Superior temporal gyrus (tissue), 1 donor: ENCODE measurements at regions not wholly inside any gene's neighbourhood (a gene's known extent, or its start where the extent isn't known, plus 50 kb on each side); places are given as distances from the start of the nearest gene placed in this dataset.
"Not testable (repeated sequence)": the region's sequence is repeated elsewhere in the genome, so short reads cannot be mapped to it uniquely, and the experiment has no call there.

ENCODE experiments used
- DNase-seq: peaks from one replicate; pipeline ENCODE4 v3.0.0-alpha.2; 2016; ENCODE audit errors: extremely low spot score

- no peak for DNase-seq
Measured at GRCh38 chr13:62906469-62906868, 1490.8 kb upstream of the PCDH20 start.

- DNase-seq = no peak
Measured at GRCh38 chr13:62887046-62887445, 1471.4 kb upstream of the PCDH20 start.

DNA sequence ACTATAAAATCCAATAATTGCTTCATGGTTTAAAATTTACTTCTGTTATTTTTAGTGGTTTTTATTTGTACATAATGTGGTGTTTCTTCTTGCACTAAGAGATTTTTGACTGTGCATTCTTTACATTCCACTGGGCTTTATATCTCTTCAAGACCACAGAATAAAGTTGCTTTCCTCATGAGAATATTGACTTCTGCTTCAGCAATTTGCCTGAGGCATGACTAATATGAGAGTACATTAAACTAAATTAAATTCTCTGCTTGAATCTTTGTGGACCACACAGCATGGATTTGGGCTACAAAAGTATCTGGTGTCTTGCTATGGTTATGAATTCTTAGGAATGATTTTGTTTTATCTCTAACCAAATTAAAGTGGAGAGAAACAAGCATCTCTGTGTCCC, 1463.4 kb upstream of the PCDH20 start:
- no peak for DNase-seq

- no peak for DNase-seq
Measured at GRCh38 chr13:62875118-62875640, 1459.5 kb upstream of the PCDH20 start.

- no peak for DNase-seq
Measured at GRCh38 chr13:62850331-62850730, 1434.7 kb upstream of the PCDH20 start.

DNA sequence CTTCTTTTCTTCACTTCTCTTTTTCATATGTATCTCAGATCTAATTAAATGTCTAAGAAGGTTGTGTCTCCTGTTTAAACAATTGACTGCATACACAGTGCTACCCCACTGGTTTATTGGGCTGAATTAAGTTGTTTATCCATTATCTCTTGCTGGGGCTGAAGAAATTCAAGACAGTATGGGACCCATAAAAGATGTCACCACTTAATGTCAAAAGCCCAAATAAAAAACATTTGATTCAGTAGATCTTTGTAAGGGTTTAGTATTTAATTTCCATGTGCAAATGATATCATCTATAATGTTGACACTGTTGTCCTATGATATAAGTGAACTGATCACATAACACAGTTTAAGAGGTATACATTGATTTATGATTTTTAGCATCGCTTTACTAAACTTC, 1431.9 kb upstream of the PCDH20 start:
- no peak for DNase-seq

- no peak for DNase-seq
Measured at GRCh38 chr13:62846302-62846701, 1430.7 kb upstream of the PCDH20 start.

DNA sequence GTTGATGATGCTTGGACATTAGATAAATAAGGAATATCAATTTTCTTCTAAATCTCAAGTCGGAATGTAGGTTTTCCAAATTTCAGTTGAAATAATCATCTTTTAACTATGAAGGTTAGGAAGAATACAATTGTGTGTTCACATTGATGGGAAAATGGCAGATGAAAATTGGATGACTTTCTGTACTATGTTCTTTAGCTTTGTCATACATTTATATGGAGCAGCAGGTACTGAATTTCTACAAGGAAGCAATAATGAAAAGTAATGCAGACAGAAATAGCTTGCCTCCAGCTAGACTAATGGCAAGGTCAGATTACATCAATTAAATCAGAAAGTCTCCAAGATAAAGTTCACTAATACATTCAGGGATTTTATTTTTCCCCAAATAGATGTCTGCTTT, 1423.7 kb upstream of the PCDH20 start:
- no peak for DNase-seq

DNA sequence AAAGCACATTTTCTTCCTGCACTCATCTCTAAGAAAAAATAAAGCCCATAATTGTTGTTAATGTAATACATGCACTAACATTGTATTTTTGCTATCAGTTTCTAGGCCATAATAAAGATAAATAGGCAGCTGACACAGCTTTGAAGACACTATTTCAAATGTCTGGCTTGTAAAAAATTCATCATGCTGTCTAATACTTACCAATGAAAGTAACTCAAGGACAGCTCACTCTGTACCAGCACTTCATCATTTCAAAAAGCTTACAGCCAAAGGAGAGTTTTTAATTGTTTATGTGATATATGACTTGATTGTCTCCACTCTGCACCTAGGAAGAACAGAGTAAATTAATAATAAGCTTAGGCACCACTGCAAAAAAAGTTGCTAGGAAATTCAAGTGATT, 1423.3 kb upstream of the PCDH20 start:
- no peak for DNase-seq

- no peak for DNase-seq
Measured at GRCh38 chr13:62837895-62838294, 1422.2 kb upstream of the PCDH20 start.

DNA sequence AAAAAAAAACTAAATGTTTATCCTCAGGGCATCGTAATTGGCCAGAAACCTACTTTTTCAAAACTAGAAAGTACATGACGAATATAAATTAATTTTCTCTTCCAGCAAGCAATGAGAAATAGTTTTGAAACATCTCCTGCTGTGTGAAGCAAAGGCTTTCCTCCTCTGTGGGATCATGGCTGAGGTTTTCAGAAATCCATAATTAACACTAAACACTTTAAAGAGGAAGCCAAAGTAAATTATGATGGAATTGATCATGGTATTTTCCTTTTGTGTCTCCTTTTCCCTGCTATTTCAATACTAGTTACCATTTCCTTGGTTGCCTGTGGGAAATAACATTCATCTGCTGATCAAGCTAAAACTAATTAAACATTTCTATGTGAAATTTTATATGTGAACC, 1413.8 kb upstream of the PCDH20 start:
- no peak for DNase-seq

- DNase-seq = no peak
Measured at GRCh38 chr13:62799931-62800436, 1384.3 kb upstream of the PCDH20 start.

DNA sequence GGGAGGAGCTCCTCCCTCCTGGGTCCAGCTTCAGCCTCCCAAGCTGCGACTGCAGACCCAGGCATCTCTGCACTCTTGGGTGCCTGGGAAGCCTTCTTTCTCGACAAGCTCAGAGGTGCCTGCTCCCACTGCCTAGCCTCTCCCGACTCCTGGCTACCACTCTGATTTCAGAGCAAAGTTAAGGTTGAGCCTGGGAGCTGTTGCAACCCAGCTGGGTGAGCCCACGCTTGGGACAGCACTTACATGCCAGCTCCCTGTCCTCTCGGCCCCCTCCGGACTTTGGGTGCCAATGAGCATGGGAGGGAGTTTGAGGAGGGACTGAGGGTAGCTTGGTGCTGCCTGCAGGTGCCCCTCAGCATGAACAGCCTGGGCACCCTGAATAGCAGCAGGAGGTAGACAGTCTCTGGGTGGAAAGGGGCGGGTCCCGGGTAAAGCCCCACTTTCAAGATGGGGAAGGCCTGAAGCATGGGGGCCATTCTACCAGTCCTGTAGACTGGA, 1383.4 kb upstream of the PCDH20 start:
- DNase-seq = no peak

DNA sequence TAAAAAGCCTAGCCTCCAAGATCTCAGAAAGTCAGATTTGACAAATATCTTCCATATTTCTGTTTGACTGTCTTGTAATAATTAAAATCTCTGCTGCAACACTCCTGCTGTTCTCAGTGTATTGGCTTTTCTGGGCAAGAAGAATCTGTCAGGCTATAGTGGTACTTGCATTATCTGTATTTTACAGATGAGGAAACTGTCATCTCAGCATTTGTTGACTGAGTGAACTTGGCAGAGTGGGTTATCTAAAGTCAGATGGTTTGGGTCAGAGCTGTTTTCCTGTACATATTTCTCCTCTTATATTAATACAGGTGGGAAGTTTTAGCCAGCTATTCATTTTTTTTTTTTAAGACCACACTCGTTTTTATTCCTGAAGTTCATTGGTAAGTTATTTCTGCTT, 1378.2 kb upstream of the PCDH20 start:
- no peak for DNase-seq

GRCh38 chr13:62781866-62782265, 1366.2 kb upstream of the PCDH20 start:
- DNase-seq = no peak

DNA sequence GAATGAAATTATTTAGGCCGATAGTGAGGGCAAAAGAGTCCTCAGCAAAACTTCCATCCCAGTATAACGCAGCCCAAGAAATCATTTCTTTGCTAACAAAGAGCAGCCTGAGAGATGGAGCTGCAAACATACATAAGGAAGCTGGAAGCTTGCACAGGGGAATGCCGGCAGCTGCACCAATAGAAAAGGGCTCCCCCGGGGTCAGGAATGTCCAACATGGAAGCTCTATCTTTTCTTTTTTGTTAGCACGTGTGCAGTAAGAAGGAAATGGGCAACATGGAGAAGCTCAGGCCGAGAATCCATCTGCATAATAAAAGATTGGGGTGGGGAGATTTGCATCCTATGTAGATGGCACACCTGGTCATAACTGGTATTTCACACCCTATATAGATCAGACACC, 1363.5 kb upstream of the PCDH20 start:
- no peak for DNase-seq

DNA sequence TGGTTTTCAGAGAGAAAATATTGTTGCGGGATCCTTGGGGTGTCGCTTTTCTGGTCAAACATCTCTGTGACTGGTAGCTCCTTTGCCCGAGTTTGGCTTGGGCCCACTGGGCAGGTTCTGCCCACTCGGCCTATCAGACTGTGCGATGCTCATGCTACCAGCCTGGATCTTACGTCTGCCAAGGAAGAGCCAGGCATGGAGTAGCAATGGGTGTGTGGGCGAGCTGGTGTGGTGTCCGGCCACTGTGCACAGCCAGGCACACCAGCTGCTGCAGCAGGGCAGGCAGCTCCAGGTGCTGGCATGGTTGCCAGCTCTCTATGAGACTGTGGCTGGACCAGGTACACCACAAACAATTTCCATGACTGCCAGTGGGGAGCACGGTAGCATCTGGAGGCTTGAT, 1351.8 kb upstream of the PCDH20 start:
- DNase-seq = no peak

GRCh38 chr13:62760724-62761123, 1345.1 kb upstream of the PCDH20 start:
- DNase-seq = no peak

DNA sequence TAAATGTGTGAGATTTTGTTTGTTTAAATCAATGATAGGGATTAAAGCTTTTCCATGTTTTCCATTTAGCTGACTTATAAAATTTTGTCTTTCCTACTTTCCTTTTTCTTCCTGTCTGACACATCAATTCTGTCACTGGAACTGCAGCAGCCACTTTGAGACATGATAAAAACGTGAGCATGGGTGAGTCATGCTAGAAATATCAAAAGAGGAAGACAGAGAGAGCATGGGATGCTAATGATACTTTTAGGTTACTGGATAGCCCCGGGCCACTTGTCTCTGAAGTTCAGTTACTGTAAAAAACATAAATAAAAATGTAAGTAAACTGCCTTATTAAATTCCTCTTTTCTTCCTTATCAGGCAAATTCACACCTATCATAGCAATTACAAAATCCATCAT, 1332.0 kb upstream of the PCDH20 start:
- no peak for DNase-seq

DNA sequence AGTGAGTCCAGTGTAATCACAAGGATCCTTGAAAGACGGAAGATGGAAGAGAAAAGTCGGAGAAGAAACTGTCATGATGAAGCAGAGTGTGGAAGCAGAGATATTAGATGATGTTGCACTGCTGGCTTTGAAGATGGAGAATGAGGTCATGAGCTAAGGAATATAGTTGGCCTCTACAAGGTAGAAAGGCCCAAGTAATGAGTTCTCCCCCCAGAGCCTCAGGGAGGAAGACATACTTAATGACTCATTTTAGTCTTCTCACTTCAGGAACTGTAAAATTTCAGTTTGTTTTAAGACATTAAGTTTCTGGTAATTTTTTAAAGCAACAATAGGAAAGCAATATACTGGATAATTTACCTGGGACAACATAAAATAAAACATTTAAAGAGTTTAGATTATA, 1331.5 kb upstream of the PCDH20 start:
- DNase-seq = no peak

- DNase-seq = not testable (repeated sequence)
Measured at GRCh38 chr13:62729746-62730145, 1314.1 kb upstream of the PCDH20 start.

GRCh38 chr13:62721893-62722292, 1306.2 kb upstream of the PCDH20 start:
- DNase-seq = no peak

- DNase-seq = not testable (repeated sequence)
Measured at GRCh38 chr13:62711948-62712347, 1296.3 kb upstream of the PCDH20 start.

DNA sequence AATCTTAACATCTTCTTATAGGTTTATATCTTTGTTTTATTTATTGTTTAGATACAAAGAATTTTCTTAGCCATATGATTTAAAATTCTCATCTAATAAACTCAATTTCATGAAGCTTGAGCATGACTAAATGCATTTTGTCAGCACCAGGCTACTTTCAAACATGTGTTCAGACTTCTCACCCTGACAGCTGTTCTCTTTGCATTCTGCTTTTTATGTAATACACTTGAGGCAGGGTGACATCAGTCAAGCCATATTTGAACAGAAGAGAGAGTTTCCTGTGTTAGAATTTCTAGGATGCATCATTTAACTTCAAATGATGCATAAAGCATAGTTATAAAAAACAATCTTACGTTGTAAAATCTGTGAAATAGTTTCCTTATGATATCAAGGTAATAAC, 1295.1 kb upstream of the PCDH20 start:
- no peak for DNase-seq
